Glomerular endothelial cell (primary cell): ENCODE measurements at regions not wholly inside any gene's neighbourhood (a gene's known extent, or its start where the extent isn't known, plus 50 kb on each side); places are given as distances from the start of the nearest gene placed in this dataset.
"Not testable (repeated sequence)": the region's sequence is repeated elsewhere in the genome, so short reads cannot be mapped to it uniquely, and the experiment has no call there.

Experiments
- DNase-seq: peaks from one replicate; pipeline ENCODE4 v3.0.0-alpha.2; 2011; ENCODE audit warnings: low read depth, low spot score; ENCODE audit errors: extremely low read depth

DNA sequence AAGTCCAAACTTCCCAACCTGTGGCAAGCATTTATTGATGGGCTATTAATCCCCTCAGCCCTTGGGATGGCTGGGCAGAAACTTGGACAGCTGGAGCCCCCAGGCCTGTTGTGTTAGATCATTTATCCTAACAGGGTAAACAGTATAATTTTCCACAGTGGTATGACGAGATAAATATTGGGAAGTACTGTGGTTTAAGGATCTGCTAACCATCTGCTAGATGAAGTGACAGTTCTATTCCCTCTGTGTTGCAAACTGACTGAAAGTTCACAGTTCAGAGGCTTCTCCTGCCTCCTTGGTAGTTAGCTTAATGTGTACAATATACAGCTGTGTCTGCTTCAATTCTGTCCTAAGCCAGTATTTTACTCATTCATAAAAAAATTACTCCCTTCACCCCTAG, 127.5 kb upstream of the CHODL start:
- DNase-seq: no peak

DNA sequence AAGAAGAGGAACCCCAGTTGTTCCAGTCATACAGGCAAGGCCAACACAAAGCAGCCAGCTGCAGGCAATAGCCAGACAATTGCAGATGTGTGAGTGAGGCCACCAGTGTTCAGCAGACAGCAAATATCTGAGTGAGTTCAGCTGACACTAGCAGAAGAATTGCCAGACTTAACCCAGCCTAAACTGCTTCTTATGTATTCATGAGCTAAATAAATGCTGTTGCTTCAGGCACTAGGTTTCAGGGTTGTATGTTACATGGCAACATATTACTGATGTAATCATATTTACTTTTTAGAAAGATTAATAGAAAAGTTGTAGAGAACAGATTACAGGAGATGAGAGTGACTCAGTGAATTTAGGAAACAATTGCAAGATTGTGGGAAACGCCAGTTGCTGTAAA, 129.8 kb upstream of the CHODL start:
- DNase-seq: no peak

DNA sequence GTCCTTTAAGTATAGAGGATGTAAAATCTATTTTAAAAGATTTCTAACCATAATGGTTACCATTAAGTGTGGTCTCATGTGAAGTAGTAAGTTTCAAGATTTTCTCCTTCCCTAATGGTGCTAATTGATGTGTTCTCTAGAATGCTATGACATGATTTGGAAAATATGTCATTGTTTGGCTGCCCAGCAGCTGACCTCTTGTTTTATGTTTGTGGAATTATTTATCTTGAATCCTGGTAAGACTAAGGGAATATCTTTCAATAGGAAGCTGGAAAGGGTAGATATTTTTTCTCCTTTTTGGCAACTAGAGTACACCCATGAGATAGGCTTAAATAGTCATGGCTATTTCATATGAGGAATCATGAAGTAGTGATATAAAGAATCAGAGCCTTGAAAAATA, 139.8 kb upstream of the CHODL start:
- no peak for DNase-seq

DNA sequence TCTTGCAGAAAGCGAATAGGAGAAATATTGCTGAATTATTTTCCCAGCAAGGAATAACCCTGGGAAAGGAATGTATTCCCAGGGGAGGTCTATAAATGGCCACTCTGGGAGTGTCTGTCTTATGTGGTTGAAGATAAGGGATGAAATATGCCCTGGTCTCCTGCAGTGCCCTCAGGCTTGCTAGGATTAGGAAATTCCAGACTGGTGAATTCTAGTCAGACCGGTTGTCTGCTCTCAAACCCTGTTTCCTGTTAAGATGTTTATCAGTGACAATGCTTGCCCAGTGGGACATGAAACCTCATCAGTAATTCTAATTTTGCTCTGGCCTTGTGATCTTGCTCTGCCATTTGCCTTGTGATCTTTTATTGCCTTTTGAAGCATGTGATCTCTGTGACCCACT, 148.2 kb upstream of the CHODL start:
- not testable (repeated sequence) for DNase-seq

DNA sequence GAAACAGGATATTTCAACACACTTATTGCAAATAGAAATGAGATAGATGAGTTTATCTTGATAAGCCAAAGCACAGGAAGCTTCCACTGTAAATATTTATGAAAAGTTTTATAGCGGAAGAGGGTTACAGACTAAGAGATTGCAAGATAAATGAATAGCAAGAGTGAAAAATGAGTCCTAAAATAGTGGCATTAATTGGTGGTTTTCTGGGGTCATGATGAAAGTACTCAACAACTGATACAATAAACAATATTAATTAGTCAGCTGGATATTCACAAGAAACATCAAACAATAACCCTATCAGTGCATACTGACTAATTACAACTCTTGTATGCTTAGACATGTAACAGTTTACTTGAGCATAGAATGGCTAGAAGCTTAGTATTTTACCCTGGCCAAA, 154.8 kb upstream of the CHODL start:
- no peak for DNase-seq

DNA sequence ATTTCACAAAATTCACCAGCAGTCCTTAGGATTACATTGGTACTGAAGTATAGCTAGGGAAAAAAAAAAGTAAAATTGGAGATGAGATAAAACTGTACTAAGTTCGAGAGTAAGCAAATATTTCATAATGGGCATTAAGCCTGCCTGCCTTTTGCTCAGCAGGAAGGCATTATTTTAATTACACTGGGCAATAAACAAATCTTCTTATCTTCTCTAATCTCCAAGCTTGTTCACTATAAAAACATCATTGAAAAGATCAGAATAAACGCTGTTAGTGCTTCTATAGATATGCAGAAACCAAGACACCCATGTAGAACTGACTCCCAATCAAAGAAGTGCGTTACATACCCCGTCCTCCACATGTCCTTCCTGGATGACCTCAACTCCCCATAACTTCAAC, 174.2 kb upstream of the CHODL start:
- no peak for DNase-seq

DNA sequence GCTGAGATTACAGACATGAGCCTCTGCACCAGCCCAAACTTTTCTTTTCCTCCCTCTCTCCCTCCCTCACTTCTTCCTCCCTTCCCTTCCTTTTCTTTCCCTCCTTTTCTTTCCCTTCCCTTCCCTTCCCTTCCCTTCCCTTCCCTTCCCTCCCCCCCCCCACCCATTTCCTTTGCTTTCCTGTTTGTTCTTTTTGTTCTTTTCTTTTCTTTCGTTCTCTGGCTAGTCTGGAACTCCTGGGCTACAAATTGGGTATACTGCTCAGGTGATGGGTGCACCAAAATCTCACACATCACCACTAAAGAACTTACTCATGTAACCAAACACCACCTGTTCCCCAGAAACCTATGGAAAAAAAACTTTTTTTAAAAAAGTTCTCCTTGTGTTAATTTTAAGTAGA, 174.8 kb upstream of the CHODL start:
- no peak for DNase-seq

DNA sequence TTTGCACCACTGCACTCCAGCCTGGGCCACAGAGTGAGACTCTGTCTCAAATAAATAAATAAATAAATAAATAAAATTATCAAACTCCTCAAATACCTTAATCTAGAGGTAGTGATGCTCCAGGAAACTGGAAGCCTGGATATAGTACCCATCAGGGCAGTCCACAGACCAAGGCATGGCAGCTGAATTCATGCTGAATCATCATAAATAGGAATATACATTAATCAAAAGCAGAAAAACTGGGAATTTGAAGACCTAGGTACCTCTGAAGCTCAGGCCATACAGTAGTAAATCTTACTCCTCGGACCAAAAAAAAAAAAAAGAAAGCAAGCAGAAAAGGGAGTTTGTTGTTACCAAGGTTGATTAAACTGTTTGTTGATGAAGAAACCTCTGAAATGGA, 184.2 kb upstream of the CHODL start:
- no peak for DNase-seq

DNA sequence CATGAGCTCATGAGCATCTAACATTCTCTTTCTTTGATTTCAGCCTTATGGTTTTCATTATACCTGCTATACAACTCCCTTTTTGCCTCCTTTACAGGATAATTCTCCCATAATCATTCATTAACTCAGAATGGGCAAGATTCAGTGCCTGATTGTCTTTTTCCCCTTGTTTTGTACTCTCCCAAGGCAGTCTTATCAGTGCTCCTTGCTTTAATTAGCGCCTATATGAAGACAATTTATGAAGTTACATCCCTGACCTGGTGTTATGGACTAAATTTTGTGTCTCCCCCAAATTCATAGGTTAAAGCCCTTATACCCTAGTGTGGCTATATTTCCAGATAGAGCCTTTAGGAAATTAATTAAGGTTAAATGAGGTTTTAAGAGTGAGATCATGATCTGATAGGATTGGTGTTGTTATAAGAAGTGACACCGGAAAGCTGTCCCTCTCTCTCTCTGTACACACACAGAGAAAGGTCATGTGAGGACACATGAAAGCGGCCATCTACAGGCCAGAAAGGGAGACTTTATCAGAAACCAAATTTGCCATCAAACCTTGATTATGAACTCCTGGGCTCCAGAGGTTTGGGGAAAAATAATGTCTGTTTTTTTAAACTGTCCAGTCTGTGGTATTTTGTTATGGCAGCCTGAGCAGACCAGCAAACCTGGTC, 185.8 kb upstream of the CHODL start:
- DNase-seq: no peak

DNA sequence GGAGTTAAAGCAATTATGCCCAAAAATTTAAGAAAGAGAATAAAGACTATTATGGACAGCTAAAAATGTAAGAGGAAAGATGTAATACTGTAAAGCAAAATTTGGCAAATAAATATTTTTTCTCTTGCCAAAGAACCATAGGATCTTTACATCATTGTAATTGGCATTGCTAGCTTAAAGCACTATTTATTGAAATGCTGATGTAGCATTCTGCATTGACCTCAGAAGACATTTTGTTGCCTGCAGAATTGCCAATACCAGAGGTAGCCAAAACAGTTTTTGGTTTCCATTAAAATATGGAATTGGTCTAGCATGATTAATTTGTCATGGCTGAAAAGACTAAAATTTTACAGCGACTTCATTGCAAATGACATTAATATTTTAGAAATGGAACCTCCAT, 191.5 kb upstream of the CHODL start:
- DNase-seq: no peak

DNA sequence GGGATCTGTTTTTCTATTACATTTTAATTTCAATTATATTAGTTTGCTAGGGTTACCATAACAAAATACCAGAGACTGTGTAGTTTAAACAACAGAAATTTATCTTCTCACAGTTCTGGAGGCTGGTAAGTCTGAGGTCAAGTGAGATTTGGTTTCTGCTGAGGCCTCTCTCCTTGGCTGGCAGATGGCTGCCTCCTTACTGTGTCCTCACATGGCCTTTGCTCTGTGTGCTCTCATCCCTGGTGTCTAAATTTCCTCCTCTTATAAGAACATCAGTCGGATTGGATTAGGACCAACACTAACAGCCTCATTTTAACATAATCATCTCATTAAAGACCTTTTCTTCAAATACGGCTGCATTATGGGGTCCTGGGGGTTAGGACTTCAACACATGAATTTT, 195.2 kb upstream of the CHODL start:
- DNase-seq: no peak

DNA sequence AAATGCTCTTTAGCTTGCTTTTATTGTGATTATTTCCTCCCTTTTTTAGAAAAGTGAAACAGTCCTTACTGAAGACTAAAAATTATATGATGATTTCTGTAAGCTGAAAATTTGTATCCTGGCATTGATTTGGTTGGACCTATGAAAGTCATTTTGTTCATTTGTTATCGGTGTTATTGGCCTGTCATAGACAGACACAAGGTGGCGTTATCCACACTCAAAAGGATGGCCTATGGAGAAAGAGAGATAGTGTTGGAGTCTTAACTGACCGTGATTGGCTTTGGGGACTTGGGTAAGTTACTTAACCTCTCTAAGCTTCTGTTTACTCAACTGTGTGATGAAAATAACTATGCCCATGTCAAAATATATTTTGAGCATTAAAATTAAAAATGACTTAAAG, 203.6 kb upstream of the CHODL start:
- no peak for DNase-seq

DNA sequence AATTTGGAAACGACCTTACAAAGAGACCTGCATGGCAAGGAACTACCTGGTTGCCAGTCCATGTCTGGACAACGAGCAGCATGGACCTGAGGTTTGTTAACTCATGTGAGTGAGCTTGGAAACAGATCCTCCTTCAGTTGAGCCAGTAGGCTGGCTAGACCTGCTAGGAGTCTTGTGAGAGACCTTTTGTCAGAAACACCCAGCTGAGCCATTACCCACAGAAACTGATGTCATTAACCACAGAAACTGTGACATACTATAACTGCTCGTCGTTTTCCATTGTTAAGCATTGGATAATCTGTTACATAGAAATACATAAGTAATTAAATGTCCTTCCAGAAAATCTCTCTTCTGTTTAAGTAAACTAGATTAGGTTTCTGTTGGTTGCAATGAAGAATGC, 211.1 kb upstream of the C21orf91 start:
- no peak for DNase-seq

DNA sequence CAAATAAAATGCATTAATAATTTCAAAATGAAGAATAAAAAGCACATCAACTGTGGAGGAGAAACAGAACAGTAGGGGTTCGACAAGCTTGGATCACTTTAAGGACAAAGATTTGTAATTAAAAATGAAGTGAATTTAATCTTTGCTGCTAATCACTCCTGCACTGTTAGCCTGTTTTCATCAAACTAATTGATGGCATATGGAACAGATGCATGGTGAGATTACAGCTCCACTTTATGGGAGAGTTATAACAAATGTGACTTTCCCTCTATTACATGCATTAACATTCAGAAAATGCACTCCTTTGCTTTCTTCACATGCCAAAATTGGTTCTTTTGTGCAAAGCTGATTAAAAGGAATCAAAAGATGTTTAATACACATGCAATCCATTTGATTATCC, 207.2 kb upstream of the C21orf91 start:
- no peak for DNase-seq

DNA sequence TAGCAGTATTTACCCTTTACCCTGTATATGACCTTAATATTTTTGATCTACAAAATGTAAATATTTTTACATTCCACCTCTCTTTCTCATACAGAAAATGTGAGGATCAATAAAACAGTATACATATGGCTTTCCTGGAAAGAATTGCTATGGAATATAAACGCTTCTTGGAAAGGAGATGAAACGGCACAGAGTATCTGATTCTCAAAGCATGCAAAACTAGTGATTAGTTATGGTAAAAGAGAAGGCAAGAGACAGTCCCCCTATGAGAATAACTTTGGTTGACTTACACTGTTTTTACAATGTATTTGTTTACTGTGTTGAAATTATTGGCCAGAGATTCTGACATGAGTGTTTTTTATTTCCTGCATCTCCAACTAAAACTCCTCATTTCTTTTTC, 204.6 kb upstream of the C21orf91 start:
- no peak for DNase-seq

DNA sequence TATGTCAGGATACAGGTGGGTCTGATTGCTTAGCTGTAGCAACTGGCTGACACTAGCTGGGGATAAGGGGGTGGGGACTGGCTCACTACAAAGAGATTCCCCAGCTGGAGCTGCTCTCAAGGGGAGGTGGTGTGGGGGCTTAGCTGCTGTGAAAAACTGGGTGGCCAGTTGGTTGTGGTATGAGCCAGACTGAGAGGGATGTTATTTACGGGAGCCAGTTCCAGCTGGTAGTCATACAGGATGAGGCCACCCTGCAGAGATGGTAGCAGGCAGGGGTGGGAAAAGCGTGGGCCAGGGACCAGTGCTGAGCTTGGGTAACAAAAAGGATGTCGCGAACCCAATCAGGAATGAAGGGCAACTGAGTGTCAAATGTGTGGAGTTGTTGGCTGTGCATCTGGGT, 204.0 kb upstream of the C21orf91 start:
- DNase-seq: no peak

DNA sequence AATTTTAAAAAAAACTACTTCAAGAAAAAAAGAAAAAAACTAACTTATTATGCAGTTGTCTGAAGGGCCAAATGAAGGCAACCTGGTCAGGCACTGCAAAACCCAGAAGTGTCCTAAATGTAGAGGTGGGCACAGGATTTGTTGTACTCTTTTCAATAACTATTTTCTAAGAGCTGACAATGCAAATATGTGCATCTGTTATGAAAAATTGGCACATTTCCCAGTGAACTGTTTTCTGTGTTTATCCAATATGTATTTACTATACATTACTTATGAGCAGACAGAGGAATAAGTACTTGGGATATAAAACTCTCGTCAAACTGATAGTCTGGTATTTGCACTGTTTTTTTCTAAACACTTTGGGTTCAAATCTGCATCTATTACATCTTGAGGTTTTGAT, 188.0 kb upstream of the C21orf91 start:
- no peak for DNase-seq

DNA sequence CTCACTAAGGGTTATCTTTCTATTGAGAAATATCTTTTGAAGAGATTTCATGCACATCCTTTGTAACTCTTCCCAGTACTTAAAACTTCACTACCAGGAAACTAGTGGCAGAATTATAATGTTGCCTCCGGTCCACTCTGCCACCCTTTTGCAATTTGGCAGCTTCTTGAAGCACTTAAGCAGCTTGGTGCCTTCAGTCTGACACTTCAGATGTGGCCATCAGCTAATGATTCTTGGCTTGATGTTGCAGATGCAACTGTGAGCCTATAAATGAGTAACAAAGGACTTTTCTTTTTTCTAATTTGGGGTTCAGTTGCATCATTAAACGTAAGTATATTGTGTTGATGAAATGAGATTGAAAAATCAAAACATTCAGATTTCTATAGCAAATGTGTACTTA, 187.5 kb upstream of the C21orf91 start:
- no peak for DNase-seq

DNA sequence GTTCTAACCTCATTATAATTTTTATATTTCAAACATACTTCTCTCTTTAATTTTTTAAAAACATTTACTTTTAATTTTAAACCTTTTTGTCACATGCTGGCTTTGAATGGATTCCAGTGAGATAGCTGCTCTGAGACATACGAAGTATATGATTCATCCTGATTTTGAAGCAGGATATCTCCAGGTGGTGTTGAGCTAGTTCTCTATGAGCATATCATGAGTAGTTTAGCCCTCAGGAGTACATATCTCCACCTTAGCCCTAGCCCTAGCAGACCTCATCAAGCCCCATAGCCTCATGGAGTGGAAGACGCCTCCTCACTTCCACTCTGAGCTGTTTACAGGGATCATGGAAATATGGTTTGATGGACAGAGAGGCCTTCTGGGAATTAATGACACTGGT, 183.2 kb upstream of the C21orf91 start:
- no peak for DNase-seq

DNA sequence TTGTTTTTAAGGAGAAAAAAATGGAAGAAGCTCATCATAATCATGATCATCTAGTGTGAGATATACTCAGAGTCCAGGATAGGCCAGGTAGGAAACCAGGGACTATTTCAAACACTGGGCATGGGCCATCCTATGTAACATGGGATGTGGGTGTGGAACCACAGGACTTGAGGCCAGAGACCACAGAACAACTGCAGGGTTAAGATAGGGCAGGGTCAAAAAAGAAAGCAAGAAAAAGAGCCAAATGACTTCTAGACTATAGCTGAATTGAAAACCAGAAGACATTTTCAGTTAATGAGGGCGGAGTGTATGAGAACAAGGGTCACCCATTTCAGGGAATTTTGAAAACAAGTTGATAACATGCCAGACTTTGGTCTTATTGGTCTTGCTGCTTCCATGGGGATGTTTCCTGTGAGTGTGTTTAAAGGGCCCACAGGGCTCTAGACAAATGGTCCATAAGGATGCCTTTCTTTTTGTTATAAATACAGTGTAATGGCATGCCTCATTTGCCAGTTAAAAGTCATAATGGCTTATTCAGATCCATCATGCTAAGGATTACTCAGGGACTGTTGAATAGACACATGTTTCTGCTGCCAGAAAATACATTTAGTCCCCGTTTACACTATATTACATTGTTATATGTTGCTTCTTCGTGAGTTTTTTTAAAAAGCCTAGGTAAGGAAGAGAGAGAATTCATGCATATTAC, 182.0 kb upstream of the C21orf91 start:
- DNase-seq: no peak

DNA sequence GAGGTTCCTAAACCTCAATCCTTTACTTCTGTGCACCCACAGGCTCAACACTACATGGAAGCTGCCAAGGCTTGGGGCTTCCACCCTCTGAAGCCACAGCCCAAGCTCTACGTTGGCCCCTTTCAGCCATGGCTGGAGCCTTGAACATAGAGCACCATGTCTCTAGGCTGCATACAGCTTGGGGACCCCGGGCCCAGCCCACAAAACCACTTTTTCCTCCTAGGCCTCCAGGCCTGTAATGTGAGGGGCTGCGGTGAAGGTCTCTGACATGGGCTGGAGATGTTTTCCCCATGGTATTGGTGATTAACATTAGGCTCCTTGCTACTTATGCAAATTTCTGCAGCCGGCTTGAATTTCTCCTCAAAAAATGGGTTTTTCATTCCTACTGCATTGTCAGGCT, 179.4 kb upstream of the C21orf91 start:
- DNase-seq: not testable (repeated sequence)

DNA sequence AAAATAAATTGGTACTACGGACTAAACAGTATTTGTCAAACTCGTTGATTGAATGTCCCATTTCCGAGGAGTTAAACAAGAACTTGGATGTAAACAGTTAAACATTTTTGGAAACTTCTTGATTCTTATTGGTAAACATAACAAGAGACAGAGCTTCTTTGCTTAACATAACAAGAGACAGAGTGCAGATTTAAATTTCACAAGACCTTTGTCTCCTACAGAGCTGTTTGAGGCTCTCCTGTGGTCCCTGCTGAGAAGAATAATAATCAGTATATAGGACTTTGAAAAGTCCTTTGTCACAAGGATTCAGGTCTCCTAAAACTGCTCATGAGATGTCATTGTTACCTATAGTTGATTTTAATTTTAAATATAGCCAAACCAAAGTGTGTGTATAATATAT, 170.6 kb upstream of the C21orf91 start:
- DNase-seq: no peak

DNA sequence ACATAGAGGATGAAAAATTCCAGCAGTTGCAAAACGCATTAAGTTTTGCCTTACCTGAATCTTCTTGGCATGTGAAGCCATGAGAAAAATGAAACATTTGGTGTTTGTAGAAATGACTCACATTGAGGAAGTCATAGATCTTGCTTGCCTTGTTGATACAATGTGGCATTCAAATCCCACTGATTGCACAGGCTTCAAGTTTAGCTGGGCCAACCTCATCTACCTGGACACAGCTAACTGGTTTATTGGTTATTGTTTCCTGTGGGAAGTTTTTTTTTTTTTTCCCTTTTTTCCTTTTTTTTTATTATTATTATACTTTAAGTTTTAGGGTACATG, 168.9 kb upstream of the C21orf91 start:
- no peak for DNase-seq
